ENCODE measurements at regions not wholly inside any gene's neighbourhood (a gene's known extent, or its start where the extent isn't known, plus 50 kb on each side); places are given as distances from the start of the nearest gene placed in this dataset.
"Not testable (repeated sequence)": the region's sequence is repeated elsewhere in the genome, so short reads cannot be mapped to it uniquely, and the experiment has no call there.

- no peak overlapping the region for H3K4me3 ChIP-seq (ENCODE audit: low read depth, low read length)
- DNase-seq (ENCODE audit: low read depth), result no peak
- TF ChIP-seq CTCF (IDR thresholded peaks at IDR 0.05; ENCODE audit: insufficient read depth, low read depth, low read length), result no peak
These were observed 125.1 kb upstream of the KCND3 start for GRCh38 chr1:112114540-112114939.

- H3K4me3 ChIP-seq (ENCODE audit: low read depth, low read length), result no peak overlapping the region
- DNase-seq (ENCODE audit: low read depth), result no peak
- no peak for TF ChIP-seq CTCF (IDR thresholded peaks at IDR 0.05; ENCODE audit: insufficient read depth, low read depth, low read length)
These were observed 137.1 kb upstream of the KCND3 start for GRCh38 chr1:112126598-112126997.

GRCh38 chr1:112127606-112128005 is 138.1 kb upstream of the KCND3 start:
- not testable (repeated sequence) for DNase-seq (ENCODE audit: low read depth); H3K4me3 ChIP-seq (ENCODE audit: low read depth, low read length)

GRCh38 chr1:112133487-112133886 is 144.0 kb upstream of the KCND3 start:
- no peak for TF ChIP-seq CTCF (IDR thresholded peaks at IDR 0.05; ENCODE audit: insufficient read depth, low read depth, low read length)
- DNase-seq (ENCODE audit: low read depth), result no peak

GRCh38 chr1:112140743-112141142 is 151.3 kb upstream of the KCND3 start:
- H3K4me3 ChIP-seq (ENCODE audit: low read depth, low read length), result no peak overlapping the region

More at GRCh38 chr1:112133487-112133886, 144.0 kb upstream of the KCND3 start:
- H3K4me3 ChIP-seq (ENCODE audit: low read depth, low read length), result no peak overlapping the region

GRCh38 chr1:112141301-112141700 is 151.8 kb upstream of the KCND3 start:
- H3K4me3 ChIP-seq (ENCODE audit: low read depth, low read length), result no peak overlapping the region
- DNase-seq (ENCODE audit: low read depth), result no peak
- no peak for TF ChIP-seq CTCF (IDR thresholded peaks at IDR 0.05; ENCODE audit: insufficient read depth, low read depth, low read length)

More at GRCh38 chr1:112140743-112141142, 151.3 kb upstream of the KCND3 start:
- DNase-seq (ENCODE audit: low read depth), result no peak
- TF ChIP-seq CTCF (IDR thresholded peaks at IDR 0.05; ENCODE audit: insufficient read depth, low read depth, low read length), result no peak

GRCh38 chr1:112141923-112142322 is 152.5 kb upstream of the KCND3 start:
- no peak overlapping the region for H3K4me3 ChIP-seq (ENCODE audit: low read depth, low read length)
- DNase-seq (ENCODE audit: low read depth), result no peak
- TF ChIP-seq CTCF (IDR thresholded peaks at IDR 0.05; ENCODE audit: insufficient read depth, low read depth, low read length), result no peak

Measured in fibroblast of villous mesenchyme (primary cell).